ENCODE measurements at regions not wholly inside any gene's neighbourhood (a gene's known extent, or its start where the extent isn't known, plus 50 kb on each side); places are given as distances from the start of the nearest gene placed in this dataset.

- TF ChIP-seq EP300 (conservative IDR thresholded peaks at IDR 0.05; ENCODE audit: poor library complexity, severe bottlenecking) (no peak), CTCF (IDR thresholded peaks at IDR 0.05; ENCODE audit: poor library complexity, severe bottlenecking) (no peak), POLR2AphosphoS5 (IDR thresholded peaks at IDR 0.05) (no peak), REST (IDR thresholded peaks at IDR 0.05; ENCODE audit: borderline replicate concordance) (no peak), RAD21 (conservative IDR thresholded peaks at IDR 0.05) (no peak), EZH2 (IDR thresholded peaks at IDR 0.05; ENCODE audit: borderline replicate concordance, insufficient read depth, low read length, poor library complexity, severe bottlenecking) (no peak), TAF1 (IDR thresholded peaks at IDR 0.05; ENCODE audit: low read depth) (no peak)
These were observed 404.8 kb upstream of the RAG2 start for GRCh38 chr11:37002831-37003230.
